GM19395 (cell line): ENCODE measurements at regions not wholly inside any gene's neighbourhood (a gene's known extent, or its start where the extent isn't known, plus 50 kb on each side); places are given as distances from the start of the nearest gene placed in this dataset.

Source experiments
- ATAC-seq: cut with Tn5 transposase; IDR thresholded peaks from one replicate; pipeline ENCODE4 v1.9.1; 2021; ENCODE audit warnings: mild to moderate bottlenecking, moderate library complexity; ENCODE audit not compliant: unreplicated experiment

- ATAC-seq, result no peak
Measured at GRCh38 chr1:50300297-50300696, 122.9 kb downstream of the DMRTA2 start.

GRCh38 chr1:50295566-50295965, 127.7 kb downstream of the DMRTA2 start:
- no peak for ATAC-seq

GRCh38 chr1:50292276-50292675, 131.0 kb downstream of the DMRTA2 start:
- no peak for ATAC-seq

- ATAC-seq, result no peak
Measured at GRCh38 chr1:50289495-50289894, 133.7 kb downstream of the DMRTA2 start.

GRCh38 chr1:50285994-50286393, 137.2 kb downstream of the DMRTA2 start:
- no peak for ATAC-seq

- ATAC-seq, result no peak
Measured at GRCh38 chr1:50279622-50280330, 143.5 kb downstream of the DMRTA2 start.

- no peak for ATAC-seq
Measured at GRCh38 chr1:50278961-50279360, 144.3 kb downstream of the DMRTA2 start.

- ATAC-seq, result no peak
Measured at GRCh38 chr1:50278410-50278809, 144.8 kb downstream of the DMRTA2 start.

GRCh38 chr1:50275566-50275965, 147.7 kb downstream of the DMRTA2 start:
- no peak for ATAC-seq

- ATAC-seq, result no peak
Measured at GRCh38 chr1:50272912-50273311, 150.3 kb downstream of the DMRTA2 start.

GRCh38 chr1:50271968-50272578, 151.2 kb downstream of the DMRTA2 start:
- ATAC-seq, result peak; percentile 88

- no peak for ATAC-seq
Measured at GRCh38 chr1:50271337-50271736, 151.9 kb downstream of the DMRTA2 start.

GRCh38 chr1:50270926-50271325, 152.3 kb downstream of the DMRTA2 start:
- ATAC-seq, result no peak

GRCh38 chr1:50268049-50268448, 155.2 kb downstream of the DMRTA2 start:
- ATAC-seq, result no peak

- ATAC-seq, result no peak
Measured at GRCh38 chr1:50266509-50266908, 156.7 kb downstream of the DMRTA2 start.

GRCh38 chr1:50265790-50266314, 157.1 kb downstream of the ELAVL4 start:
- ATAC-seq, result no peak

- ATAC-seq, result no peak
Measured at GRCh38 chr1:50264590-50264989, 155.9 kb downstream of the ELAVL4 start.

GRCh38 chr1:50262436-50262835, 153.7 kb downstream of the ELAVL4 start:
- no peak for ATAC-seq

- no peak for ATAC-seq
Measured at GRCh38 chr1:50261951-50262350, 153.2 kb downstream of the ELAVL4 start.

- ATAC-seq, result no peak
Measured at GRCh38 chr1:50257940-50258685, 149.4 kb downstream of the ELAVL4 start.

- no peak for ATAC-seq
Measured at GRCh38 chr1:50257029-50257428, 148.3 kb downstream of the ELAVL4 start.
